HG02938 (cell line): ENCODE measurements at regions not wholly inside any gene's neighbourhood (a gene's known extent, or its start where the extent isn't known, plus 50 kb on each side); places are given as distances from the start of the nearest gene placed in this dataset.

Experiments
- ATAC-seq: cut with Tn5 transposase; IDR thresholded peaks from one replicate; pipeline ENCODE4 v1.9.1; 2021; ENCODE audit warnings: mild to moderate bottlenecking, moderate library complexity; ENCODE audit not compliant: unreplicated experiment

GRCh38 chr3:137061186-137061585 is 103.4 kb downstream of the IL20RB start:
- no peak for ATAC-seq

GRCh38 chr3:137062250-137062649 is 104.5 kb downstream of the IL20RB start:
- peak; percentile 81 for ATAC-seq

DNA sequence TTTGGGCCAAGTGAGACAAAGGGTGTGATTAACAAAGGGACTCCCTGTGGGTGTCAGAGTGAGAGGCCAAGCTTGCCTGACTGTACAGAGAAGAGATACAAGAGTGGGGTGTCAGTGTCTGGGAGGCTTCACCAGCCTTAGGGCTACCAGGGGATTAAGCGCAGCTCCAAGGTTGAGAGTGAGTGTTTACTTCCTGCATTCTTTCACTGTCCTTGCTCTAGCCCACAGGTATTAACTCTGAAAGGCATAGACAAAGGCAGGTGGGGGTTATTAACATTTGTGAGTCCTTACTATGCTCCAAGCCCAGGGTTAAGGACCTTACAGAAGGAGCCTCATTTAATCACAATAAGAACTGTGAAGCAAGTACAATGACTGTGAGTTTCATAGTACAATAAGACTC is 107.6 kb downstream of the IL20RB start:
- ATAC-seq, result no peak

GRCh38 chr3:137066092-137066491 is 108.3 kb downstream of the IL20RB start:
- ATAC-seq, result no peak

- ATAC-seq, result no peak
These were observed 113.3 kb downstream of the IL20RB start for GRCh38 chr3:137071104-137071503.

DNA sequence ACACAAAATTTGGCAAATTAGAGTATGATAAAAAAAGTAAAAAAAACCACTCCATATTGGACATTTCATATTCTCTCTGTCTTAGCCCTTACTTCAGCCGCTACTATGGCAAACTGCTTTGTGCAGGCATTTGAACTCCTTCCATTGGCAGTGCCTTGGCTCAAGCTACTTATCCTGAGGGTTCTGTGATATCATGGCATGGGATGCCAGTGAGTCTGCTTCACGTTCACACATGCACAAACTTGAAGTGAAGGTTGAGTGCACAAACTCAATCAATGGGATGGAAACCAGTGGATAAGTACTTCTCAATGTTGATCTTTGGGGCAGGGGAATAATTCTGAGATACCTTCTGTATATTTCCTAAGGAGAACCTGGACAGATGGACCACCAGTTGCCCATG is 117.2 kb downstream of the IL20RB start:
- no peak for ATAC-seq

DNA sequence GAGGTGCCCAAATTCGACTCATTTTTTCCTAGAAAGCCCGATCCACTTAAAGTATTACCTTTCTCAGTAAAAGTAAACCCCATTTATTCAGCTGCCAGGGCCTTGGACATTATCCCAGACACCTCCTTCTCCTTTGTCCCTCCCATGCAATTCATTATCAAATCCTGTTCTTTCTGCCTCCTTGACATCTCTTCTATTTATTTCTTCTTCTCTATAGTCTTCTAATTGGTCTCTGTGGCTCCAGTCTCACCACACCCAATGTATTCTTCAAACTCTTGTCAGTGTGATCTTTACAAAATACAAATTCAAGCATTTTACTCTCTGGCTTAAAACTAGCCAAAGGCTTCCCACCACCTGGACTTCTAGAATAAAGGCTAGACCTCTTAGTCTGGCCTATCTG is 120.3 kb downstream of the IL20RB start:
- ATAC-seq, result no peak

DNA sequence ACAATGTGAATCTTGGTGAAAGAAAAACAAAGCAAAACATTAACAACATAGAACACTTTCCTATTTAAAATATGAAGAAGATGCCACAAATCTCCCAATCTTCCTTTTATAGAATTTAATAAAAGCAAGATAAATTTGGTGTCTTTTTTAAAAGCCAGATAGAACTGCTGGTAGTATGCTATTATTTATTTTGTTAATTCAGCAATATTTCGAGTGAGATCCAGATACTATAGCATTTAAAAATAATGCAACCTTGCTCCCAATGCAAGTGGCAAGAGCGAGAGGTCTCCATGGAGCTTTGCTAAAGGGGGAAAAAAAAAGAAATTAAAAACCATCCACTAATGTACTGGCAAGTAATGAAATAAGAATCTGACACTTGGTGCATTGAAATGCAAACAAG is 121.8 kb downstream of the IL20RB start:
- ATAC-seq, result no peak

DNA sequence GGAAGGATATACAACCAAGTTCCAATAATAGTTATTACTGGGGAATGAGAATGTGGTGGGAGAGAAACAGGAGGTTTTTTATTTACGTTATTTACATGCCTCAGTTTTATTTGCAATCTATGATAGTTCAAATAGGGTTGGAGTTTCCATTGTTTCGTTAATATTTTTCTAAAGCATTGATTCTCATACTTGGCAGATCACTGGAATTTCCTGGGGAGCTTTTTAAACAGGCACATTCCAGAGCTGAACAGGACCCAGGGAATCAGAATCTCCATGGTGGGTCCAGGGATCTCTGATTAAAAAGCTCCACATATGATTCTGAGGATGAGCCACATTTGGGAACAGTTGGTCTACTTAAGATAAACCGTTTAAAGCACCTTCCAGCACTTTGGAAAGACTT is 123.9 kb downstream of the IL20RB start:
- no peak for ATAC-seq

DNA sequence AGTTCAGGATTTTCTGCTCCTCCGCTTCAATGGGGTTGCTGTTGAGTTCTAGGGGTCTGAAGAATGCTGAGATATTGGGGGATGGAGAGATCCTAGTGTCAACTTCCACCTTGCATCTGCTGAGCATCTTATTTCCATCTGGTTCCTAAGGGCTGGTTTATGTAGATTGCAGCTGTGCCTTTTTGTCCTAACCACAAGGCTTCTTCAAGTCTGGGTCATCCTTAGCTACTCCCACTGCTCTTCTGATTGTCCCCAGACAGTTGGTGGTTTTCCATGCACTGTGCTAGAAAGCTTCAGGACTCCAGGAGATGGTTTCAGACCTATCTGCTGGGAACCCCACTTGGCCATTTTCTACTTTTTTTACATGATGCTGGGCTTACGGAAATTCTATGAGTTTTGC is 125.0 kb downstream of the IL20RB start:
- ATAC-seq, result no peak

GRCh38 chr3:137083332-137083731 is 125.5 kb downstream of the IL20RB start:
- no peak for ATAC-seq

DNA sequence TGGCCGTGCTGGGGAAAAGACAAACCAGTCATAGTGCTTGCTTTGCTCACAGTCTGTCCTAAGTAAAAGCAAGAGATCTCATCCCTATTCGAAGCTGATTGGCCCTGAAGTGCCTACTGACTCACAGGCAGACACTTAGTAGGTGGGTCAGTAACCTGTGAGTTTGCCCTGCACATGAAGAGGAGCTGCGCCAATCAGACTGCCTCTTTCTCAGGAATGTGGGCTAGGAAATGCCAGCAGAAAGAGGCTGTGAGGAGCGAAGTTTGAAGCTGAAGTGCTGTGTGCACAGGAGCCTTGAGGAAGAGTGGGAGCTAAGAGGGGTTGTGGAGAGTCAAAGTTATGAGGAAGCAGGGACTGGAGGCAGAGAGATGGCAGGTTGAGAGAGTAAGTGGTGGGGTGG is 126.8 kb downstream of the IL20RB start:
- ATAC-seq, result no peak

- ATAC-seq, result no peak
These were observed 139.6 kb downstream of the IL20RB start for GRCh38 chr3:137097386-137097785.

- no peak for ATAC-seq
These were observed 140.1 kb downstream of the IL20RB start for GRCh38 chr3:137097852-137098251.

DNA sequence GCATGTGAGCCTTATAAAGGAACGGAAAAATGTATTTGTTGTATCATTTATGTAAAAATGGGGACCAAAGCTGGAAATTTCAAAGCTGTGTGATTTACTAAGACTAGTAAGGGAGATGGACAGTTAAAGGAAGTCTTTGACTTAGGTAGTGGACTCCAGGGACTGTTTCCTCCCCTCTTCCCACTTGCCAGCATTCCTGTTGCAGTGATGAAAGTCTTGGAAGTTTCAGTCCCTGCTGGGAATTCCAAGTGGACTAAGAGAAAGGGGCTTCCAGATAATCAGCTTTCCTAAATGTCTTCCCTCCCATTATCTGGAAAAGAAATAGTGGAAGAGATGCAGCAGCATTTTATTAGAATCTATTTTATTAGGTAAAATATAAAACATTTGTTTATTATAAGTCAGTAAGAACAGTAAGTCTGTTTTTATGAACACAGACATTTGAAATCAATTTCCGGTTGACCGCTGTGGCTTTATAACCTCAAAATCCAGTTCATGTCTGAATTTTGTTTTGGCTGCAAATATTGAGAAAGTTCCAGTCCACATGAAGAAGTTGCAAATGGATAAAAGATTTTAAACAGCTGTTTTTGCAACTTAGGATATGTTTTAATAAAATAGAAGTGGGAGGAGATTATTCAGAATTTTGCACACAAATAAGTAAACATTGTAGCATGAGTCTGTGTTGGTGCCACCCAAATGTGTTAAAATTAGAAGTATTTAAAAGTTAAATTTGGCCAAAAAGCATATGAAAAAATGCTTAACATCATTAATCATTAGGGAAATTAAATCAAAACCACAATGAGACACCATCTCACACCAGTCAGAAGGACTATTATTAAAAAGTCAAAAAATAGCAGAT is 141.8 kb downstream of the IL20RB start:
- ATAC-seq, result no peak

- no peak for ATAC-seq
These were observed 142.5 kb downstream of the IL20RB start for GRCh38 chr3:137100326-137100725.

- no peak for ATAC-seq
These were observed 146.0 kb downstream of the IL20RB start for GRCh38 chr3:137103739-137104138.

DNA sequence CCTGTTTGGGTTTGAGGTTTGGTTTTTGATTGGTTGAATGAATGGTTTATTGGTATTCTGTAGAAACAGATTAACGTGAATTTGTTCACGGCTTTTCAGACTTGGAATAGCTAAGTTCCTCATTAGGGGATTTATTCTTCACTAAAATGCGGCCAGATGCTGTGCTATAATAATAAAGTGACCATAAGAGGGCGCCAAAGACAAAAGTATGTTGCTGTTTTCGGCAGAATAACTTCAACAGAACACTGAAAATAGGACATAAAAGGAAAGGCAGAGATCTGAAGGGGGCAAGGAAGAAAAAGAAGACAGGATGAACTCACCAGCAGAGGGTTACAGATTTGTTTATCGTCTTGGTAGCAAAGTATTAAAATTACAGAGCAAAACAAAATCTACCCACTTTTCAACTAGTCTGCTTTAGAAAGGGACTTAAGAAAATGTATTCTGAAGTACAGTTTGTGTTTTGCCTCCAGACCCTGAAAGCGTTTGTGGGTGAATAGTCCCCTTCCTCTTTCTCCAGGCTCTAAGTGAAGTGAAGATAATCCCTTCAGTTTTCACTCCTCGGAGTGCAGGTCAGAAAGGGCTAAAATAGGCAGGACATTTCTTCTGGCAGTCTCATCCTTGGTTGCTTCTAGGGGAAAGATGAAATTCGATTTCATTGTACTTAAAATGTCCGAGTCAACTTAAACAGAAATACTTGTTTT is 147.6 kb downstream of the IL20RB start:
- no peak for ATAC-seq

DNA sequence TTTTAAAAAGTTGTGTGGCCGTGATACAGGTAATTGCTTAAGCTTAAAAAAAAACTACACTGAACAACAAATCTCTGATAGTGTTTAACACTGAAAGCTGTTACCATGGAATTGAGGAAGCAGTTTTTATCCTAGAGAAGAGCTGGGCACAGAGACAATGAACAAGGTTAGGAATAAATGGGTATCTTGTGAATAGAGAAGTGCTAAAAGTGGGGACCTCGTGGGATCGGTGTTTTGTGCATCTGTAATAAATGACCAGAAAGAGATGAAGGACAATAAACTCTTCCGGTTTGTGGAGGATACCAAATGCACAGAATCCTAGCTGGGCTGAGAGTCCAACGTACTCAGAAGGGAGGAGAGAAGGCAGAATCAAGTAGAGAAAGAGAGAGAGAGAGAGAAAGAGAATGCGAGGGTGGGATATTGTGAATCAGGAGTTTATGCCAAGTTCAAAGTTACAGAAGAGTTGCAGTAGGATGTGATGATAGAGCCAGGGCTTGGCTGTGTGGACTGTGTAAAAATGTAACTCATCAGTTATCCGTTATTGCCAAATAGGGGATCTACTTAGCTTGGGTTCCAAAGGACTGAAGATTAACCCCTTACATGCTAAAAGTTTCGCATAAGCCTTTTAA is 148.9 kb downstream of the IL20RB start:
- no peak for ATAC-seq

GRCh38 chr3:137108699-137109440 is 151.1 kb downstream of the IL20RB start:
- ATAC-seq, result no peak

- ATAC-seq, result peak; percentile 77
These were observed 152.7 kb downstream of the IL20RB start for GRCh38 chr3:137110392-137110996.
